Liver (tissue), 7 donors: ENCODE measurements at regions not wholly inside any gene's neighbourhood (a gene's known extent, or its start where the extent isn't known, plus 50 kb on each side); places are given as distances from the start of the nearest gene placed in this dataset.
A peak's percentile ranks its signal among the peaks of the same experiment; 100 is the strongest.

Experiments used
- DNase-seq: peaks from one replicate; pipeline ENCODE4 v3.0.0-alpha.2; 2017; ENCODE audit warnings: low spot score
- H3K27ac ChIP-seq, 2 donors: one replicate each; pipeline ENCODE4 v1.7.0; 2013; ENCODE audit warnings: inconsistent platforms in 2 of 2, low read length in 2 of 2, control low read depth in 1 of 2, low read depth in 1 of 2, mild to moderate bottlenecking in 1 of 2
- H3K27me3 ChIP-seq, 4 donors: one replicate each; pipeline versions ENCODE4 v1.6.1 to v1.7.0; 2013; ENCODE audit warnings: low read length in 3 of 4, inconsistent platforms in 1 of 4, mild to moderate bottlenecking in 1 of 4, moderate library complexity in 1 of 4; ENCODE audit not compliant: control insufficient read depth in 4 of 4, insufficient read depth in 4 of 4
- H3K36me3 ChIP-seq, 4 donors: one replicate each; pipeline versions ENCODE4 v1.6.1 to v1.7.0; 2013; ENCODE audit warnings: low read length in 3 of 4, mild to moderate bottlenecking in 3 of 4, low read depth in 1 of 4, moderate library complexity in 1 of 4; ENCODE audit not compliant: control insufficient read depth in 4 of 4, insufficient read depth in 3 of 4
- H3K4me1 ChIP-seq, 4 donors: one replicate each; pipeline versions ENCODE4 v1.6.1 to v1.7.0; 2013; ENCODE audit warnings: low read length in 3 of 4, mild to moderate bottlenecking in 3 of 4, moderate library complexity in 1 of 4; ENCODE audit not compliant: control insufficient read depth in 4 of 4, insufficient read depth in 4 of 4
- H3K4me3 ChIP-seq, 3 donors: one replicate each; pipeline versions ENCODE4 v1.6.1 to v1.7.0; 2013; ENCODE audit warnings: low read length in 3 of 3, control low read depth in 1 of 3, low read depth in 1 of 3, mild to moderate bottlenecking in 1 of 3
- H3K9ac ChIP-seq, 2 donors: one replicate each; pipeline ENCODE4 v1.7.0; 2013; ENCODE audit warnings: low read length in 2 of 2, mild to moderate bottlenecking in 2 of 2, moderate library complexity in 2 of 2, control low read depth in 1 of 2, low read depth in 1 of 2
- H3K9me3 ChIP-seq, 4 donors: one replicate each; pipeline versions ENCODE4 v1.6.1 to v1.7.0; 2013; ENCODE audit warnings: low read length in 3 of 4; ENCODE audit not compliant: control insufficient read depth in 4 of 4
- EGR1 ChIP-seq, 2 donors: IDR thresholded peaks; 2 replicates each; pipeline ENCODE4 v1.6.1; 2016 to 2018; ENCODE audit warnings: antibody characterized with exemption in 2 of 2, low read depth in 2 of 2
- FOXA1 ChIP-seq: IDR thresholded peaks from 2 replicates; pipeline ENCODE4 v1.6.1; 2016; ENCODE audit warnings: antibody characterized with exemption
- FOXA2 ChIP-seq: IDR thresholded peaks from 2 replicates; pipeline ENCODE4 v1.6.1; 2016; ENCODE audit warnings: antibody characterized with exemption
- GABPA ChIP-seq, 2 donors: IDR thresholded peaks in 1 of 2; conservative IDR thresholded peaks in 1 of 2; 2 replicates each; pipeline ENCODE4 v1.6.1; 2016; ENCODE audit warnings: antibody characterized with exemption in 2 of 2, mild to moderate bottlenecking in 1 of 2, moderate library complexity in 1 of 2
- HNF4A ChIP-seq, 2 donors: conservative IDR thresholded peaks; 2 replicates each; pipeline ENCODE4 v1.6.1; 2016; ENCODE audit warnings: antibody characterized with exemption in 2 of 2, mild to moderate bottlenecking in 2 of 2
- HNF4G ChIP-seq: IDR thresholded peaks from 2 replicates; pipeline ENCODE4 v1.6.1; 2016; ENCODE audit warnings: antibody characterized with exemption
- JUND ChIP-seq, 2 donors: IDR thresholded peaks; 2 replicates each; pipeline ENCODE4 v1.6.1; 2016; ENCODE audit warnings: antibody characterized with exemption in 2 of 2
- RAD21 ChIP-seq, 2 donors: IDR thresholded peaks; 2 replicates each; pipeline ENCODE4 v1.6.1; 2016; ENCODE audit warnings: antibody characterized with exemption in 2 of 2, mild to moderate bottlenecking in 2 of 2
- RXRA ChIP-seq, 2 donors: IDR thresholded peaks; 2 replicates each; pipeline ENCODE4 v1.6.1; 2017 to 2018; ENCODE audit warnings: antibody characterized with exemption in 2 of 2, mild to moderate bottlenecking in 1 of 2
- SP1 ChIP-seq: IDR thresholded peaks from 2 replicates; pipeline ENCODE4 v1.6.1; 2018; ENCODE audit warnings: antibody characterized with exemption, mild to moderate bottlenecking
- TAF1 ChIP-seq: conservative IDR thresholded peaks from 2 replicates; pipeline ENCODE4 v1.6.1; 2016; ENCODE audit warnings: antibody characterized with exemption, mild to moderate bottlenecking
- YY1 ChIP-seq: IDR thresholded peaks from 2 replicates; pipeline ENCODE4 v1.6.1; 2016; ENCODE audit warnings: antibody characterized with exemption, mild to moderate bottlenecking
- ZBTB33 ChIP-seq: IDR thresholded peaks from 2 replicates; pipeline ENCODE4 v1.6.1; 2016; ENCODE audit warnings: antibody characterized with exemption
- WGBS: extraction: QIAGEN DNeasy Blood & Tissue Kit; methylation state at CpG from one replicate; pipeline ENCODE4 v1.1.7; 2013; 5-methylcytosine and 5-hydroxymethylcytosine counted together
- TF ChIP-seq, protein P1 (sequence below): IDR thresholded peaks from 2 replicates; pipeline ENCODE4 v1.6.1; 2016; ENCODE audit warnings: antibody characterized with exemption, mild to moderate bottlenecking
- TF ChIP-seq, protein P2 (sequence below): IDR thresholded peaks from 2 replicates; pipeline ENCODE4 v1.6.1; 2016; ENCODE audit warnings: antibody characterized with exemption
- TF ChIP-seq, protein P3 (sequence below): IDR thresholded peaks from 2 replicates; pipeline ENCODE4 v1.6.1; 2016; ENCODE audit warnings: antibody characterized with exemption
- donor health status: healthy.
- donor health status: healthy.
- donor health status: healthy.
- donor health status: healthy.

DNA sequence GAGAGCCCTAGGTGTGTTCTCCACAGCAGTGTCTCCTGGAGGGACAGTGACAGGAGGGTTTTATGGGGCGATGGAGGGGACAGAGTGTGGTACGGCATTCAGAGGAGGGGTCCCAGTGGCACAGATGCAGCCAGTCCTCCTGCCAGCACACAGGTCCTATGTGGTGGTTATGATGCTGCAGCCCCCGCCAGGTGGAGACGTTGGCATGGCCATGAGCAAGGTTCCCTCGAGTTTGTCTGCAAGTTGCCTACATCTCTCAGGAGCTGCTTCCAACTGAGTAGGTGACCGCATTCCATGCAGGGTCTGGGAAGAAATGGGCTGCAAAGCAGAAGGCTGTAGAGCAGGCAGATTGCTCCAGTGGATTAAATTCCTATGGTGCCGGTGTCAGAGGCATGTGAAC lies 646.0 kb downstream of the TBC1D22A start:
- TF ChIP-seq GABPA (IDR thresholded peaks at IDR 0.05 in 1 of 2, conservative IDR thresholded peaks at IDR 0.05 in 1 of 2) = no peak
- no peak for TF ChIP-seq FOXA2
- no peak for TF ChIP-seq JUND (IDR thresholded peaks at IDR 0.05)
- TF ChIP-seq EGR1 (IDR thresholded peaks at IDR 0.05; ENCODE audit: low read depth in 2 of 2) = no peak
- TF ChIP-seq YY1 = no peak
- Histone ChIP-seq H3K36me3 (no peaks in the 10 kb centered on the region), H3K9ac (no peak overlapping the region), H3K4me1 (no peaks in the 10 kb centered on the region), H3K27me3 (peaks cover 0 to 5% (median 2%) of the 10 kb centered on the region in 4 donors), H3K9me3 (no peaks in the 10 kb centered on the region), H3K27ac (no peak overlapping the region), H3K4me3 (no peak overlapping the region)
- peak; percentile 20 for DNase-seq
- 63% methylated on average over 7 of the region's 7 CpGs for WGBS

DNA sequence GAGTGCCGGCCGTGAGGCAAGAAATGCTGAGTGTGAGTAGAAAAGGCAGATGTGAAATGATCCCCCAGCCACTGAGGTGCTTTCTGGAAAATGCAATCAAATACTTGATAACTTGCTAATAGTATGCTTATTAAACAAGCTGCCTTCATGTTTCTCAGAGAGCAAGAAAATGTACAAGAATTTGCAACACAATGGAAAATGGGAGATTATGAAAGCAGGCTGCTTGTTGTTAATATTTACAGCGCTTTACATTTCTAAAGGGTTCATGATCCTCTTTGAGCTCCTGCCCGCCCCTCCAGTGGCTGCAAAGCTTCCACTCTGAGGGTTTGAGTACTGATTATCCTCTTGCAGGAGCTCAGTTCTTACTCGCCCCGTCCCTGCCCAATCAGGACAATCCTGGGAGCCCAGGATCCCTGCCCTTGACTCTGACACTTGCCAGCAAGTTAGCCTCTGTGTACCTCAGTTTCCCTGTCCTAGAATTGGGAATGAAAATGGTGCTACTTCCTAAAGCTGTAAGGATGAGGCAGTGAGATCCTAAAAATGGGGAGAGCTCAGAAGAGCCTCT lies 645.1 kb downstream of the TBC1D22A start:
- no peaks in the 10 kb centered on the region for H3K9me3 ChIP-seq
- TF ChIP-seq, protein P1, sequence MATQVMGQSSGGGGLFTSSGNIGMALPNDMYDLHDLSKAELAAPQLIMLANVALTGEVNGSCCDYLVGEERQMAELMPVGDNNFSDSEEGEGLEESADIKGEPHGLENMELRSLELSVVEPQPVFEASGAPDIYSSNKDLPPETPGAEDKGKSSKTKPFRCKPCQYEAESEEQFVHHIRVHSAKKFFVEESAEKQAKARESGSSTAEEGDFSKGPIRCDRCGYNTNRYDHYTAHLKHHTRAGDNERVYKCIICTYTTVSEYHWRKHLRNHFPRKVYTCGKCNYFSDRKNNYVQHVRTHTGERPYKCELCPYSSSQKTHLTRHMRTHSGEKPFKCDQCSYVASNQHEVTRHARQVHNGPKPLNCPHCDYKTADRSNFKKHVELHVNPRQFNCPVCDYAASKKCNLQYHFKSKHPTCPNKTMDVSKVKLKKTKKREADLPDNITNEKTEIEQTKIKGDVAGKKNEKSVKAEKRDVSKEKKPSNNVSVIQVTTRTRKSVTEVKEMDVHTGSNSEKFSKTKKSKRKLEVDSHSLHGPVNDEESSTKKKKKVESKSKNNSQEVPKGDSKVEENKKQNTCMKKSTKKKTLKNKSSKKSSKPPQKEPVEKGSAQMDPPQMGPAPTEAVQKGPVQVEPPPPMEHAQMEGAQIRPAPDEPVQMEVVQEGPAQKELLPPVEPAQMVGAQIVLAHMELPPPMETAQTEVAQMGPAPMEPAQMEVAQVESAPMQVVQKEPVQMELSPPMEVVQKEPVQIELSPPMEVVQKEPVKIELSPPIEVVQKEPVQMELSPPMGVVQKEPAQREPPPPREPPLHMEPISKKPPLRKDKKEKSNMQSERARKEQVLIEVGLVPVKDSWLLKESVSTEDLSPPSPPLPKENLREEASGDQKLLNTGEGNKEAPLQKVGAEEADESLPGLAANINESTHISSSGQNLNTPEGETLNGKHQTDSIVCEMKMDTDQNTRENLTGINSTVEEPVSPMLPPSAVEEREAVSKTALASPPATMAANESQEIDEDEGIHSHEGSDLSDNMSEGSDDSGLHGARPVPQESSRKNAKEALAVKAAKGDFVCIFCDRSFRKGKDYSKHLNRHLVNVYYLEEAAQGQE = no peak
- TF ChIP-seq EGR1 (IDR thresholded peaks at IDR 0.05; ENCODE audit: low read depth in 2 of 2) (no peak), FOXA1 (no peak), HNF4A (conservative IDR thresholded peaks at IDR 0.05) (no peak), SP1 (no peak), HNF4G (no peak), FOXA2 (no peak), JUND (IDR thresholded peaks at IDR 0.05) (no peak), ZBTB33 (no peak), TAF1 (no peak), RXRA (IDR thresholded peaks at IDR 0.05) (no peak), GABPA (IDR thresholded peaks at IDR 0.05 in 1 of 2, conservative IDR thresholded peaks at IDR 0.05 in 1 of 2) (no peak), RAD21 (IDR thresholded peaks at IDR 0.05) (no peak), YY1 (no peak)
- TF ChIP-seq, protein P2, sequence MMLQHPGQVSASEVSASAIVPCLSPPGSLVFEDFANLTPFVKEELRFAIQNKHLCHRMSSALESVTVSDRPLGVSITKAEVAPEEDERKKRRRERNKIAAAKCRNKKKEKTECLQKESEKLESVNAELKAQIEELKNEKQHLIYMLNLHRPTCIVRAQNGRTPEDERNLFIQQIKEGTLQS = no peak
- TF ChIP-seq, protein P3, sequence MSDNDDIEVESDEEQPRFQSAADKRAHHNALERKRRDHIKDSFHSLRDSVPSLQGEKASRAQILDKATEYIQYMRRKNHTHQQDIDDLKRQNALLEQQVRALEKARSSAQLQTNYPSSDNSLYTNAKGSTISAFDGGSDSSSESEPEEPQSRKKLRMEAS = no peak
- WGBS = 51% methylated on average over 6 of the region's 6 CpGs
- H3K27ac ChIP-seq = no peak overlapping the region
- peak; percentile 21 for DNase-seq
- H3K9ac ChIP-seq = no peak overlapping the region
- peaks cover 0 to 4% (median 1%) of the 10 kb centered on the region in 4 donors for H3K27me3 ChIP-seq
- no peak overlapping the region for H3K4me3 ChIP-seq
- no peaks in the 10 kb centered on the region for H3K4me1 ChIP-seq
- no peaks in the 10 kb centered on the region for H3K36me3 ChIP-seq
